ENCODE measurements at regions not wholly inside any gene's neighbourhood (a gene's known extent, or its start where the extent isn't known, plus 50 kb on each side); places are given as distances from the start of the nearest gene placed in this dataset.

DNA sequence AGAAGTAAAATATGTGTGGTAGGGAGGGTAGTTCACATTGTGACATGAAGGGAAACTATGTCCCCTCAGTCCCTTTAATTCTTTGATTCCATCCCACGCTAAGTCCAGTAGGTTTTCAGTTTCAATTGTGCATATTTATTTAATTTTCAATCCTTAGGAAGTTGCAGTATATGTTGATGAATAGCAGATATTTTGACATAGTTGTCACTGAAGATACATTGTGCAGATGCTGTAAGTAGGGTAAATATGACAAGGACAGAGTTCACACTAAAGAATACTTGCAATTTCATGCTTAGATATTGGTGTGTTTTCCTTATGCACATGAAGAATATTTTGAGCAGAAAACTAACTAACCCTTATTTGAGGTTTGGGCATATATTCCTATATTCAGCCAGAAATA, 595.4 kb upstream of the MIR17HG start:
- TF ChIP-seq, protein P1, sequence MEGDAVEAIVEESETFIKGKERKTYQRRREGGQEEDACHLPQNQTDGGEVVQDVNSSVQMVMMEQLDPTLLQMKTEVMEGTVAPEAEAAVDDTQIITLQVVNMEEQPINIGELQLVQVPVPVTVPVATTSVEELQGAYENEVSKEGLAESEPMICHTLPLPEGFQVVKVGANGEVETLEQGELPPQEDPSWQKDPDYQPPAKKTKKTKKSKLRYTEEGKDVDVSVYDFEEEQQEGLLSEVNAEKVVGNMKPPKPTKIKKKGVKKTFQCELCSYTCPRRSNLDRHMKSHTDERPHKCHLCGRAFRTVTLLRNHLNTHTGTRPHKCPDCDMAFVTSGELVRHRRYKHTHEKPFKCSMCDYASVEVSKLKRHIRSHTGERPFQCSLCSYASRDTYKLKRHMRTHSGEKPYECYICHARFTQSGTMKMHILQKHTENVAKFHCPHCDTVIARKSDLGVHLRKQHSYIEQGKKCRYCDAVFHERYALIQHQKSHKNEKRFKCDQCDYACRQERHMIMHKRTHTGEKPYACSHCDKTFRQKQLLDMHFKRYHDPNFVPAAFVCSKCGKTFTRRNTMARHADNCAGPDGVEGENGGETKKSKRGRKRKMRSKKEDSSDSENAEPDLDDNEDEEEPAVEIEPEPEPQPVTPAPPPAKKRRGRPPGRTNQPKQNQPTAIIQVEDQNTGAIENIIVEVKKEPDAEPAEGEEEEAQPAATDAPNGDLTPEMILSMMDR (IDR thresholded peaks at IDR 0.05 in 2 of 3, conservative IDR thresholded peaks at IDR 0.05 in 1 of 3; ENCODE audit: borderline replicate concordance in 1 of 3, insufficient read depth in 1 of 3, low read depth in 2 of 3, low read length in 2 of 3), result no peak
- TF ChIP-seq FOSL1 (IDR thresholded peaks at IDR 0.05; ENCODE audit: low read depth) (no peak), EGR1 (IDR thresholded peaks at IDR 0.05; ENCODE audit: low read depth) (no peak), SRF (IDR thresholded peaks at IDR 0.05; ENCODE audit: low read depth) (no peak), SP1 (IDR thresholded peaks at IDR 0.05; ENCODE audit: low read depth) (no peak)

Measured in HCT116 (cell line).